ENCODE measurements at regions not wholly inside any gene's neighbourhood (a gene's known extent, or its start where the extent isn't known, plus 50 kb on each side); places are given as distances from the start of the nearest gene placed in this dataset.

- TF ChIP-seq POLR2A (IDR thresholded peaks at IDR 0.05) (no peak), CTCF (IDR thresholded peaks at IDR 0.05) (no peak), EP300 (IDR thresholded peaks at IDR 0.05; ENCODE audit: low read depth) (no peak), POLR2AphosphoS5 (IDR thresholded peaks at IDR 0.05) (no peak)
- no peak overlapping the region for H3K4me3 ChIP-seq
- H3K9me3 ChIP-seq, result no peaks in the 10 kb centered on the region
- WGBS, 2 donors (ENCODE audit: low coverage in 1 of 2), result 81% methylated on average over 12 of the region's 12 CpGs; no CpG with 5 or more reads in 1 of the 2 donors
- intact Hi-C loops (cut with DNase I; ENCODE audit: low total_unique reads), result loop anchor here (1.0 kb wide), 1 partner anchor 43 kb away; no protein-coding TSS in a partner anchor
- in situ Hi-C loops (cut with MboI; ENCODE audit: low pct_ligation_motif_present in 1 of 4, low pct_unique_long_range_greater_than_20kb in 1 of 4, low sequenced_read_pairs in 3 of 4), result loop anchor here in 3 of 4 donors (10.0 to 25.0 kb wide), 2 partner anchors 57 to 100 kb away; no protein-coding TSS in a partner anchor
- H3K4me1 ChIP-seq, result peaks cover 62 to 99% (median 69%) of the 10 kb centered on the region in 4 donors
- H3K27ac ChIP-seq, result peak overlapping the region; percentile 25 to 94 (median 85)
- no peak for DNase-seq
- no peaks in the 10 kb centered on the region for H3K27me3 ChIP-seq
- H3K36me3 ChIP-seq, result no peaks in the 10 kb centered on the region
Measured at GRCh38 chr17:77437747-77438146, 297.0 kb downstream of the SEC14L1 start.

GRCh38 chr17:77438241-77439188, 297.7 kb downstream of the SEC14L1 start:
- DNase-seq, result no peak
- no peak overlapping the region for H3K4me3 ChIP-seq
- H3K4me1 ChIP-seq, result peaks cover 57 to 98% (median 66%) of the 10 kb centered on the region in 4 donors
- intact Hi-C loops (cut with DNase I; ENCODE audit: low total_unique reads) (no loop called here), in situ Hi-C loops (cut with MboI; ENCODE audit: low pct_ligation_motif_present in 1 of 4, low pct_unique_long_range_greater_than_20kb in 1 of 4, low sequenced_read_pairs in 3 of 4) (loop anchor here in 3 of 4 donors (10.0 to 25.0 kb wide), 2 partner anchors 56 to 101 kb away; no protein-coding TSS in a partner anchor)
- TF ChIP-seq POLR2A (IDR thresholded peaks at IDR 0.05) (no peak), POLR2AphosphoS5 (IDR thresholded peaks at IDR 0.05) (no peak), EP300 (IDR thresholded peaks at IDR 0.05; ENCODE audit: low read depth) (no peak), CTCF (IDR thresholded peaks at IDR 0.05) (no peak)
- peak overlapping the region; percentile 81 to 89 (median 85) for H3K27ac ChIP-seq
- H3K27me3 ChIP-seq, result no peaks in the 10 kb centered on the region
- H3K36me3 ChIP-seq, result no peaks in the 10 kb centered on the region
- no peaks in the 10 kb centered on the region for H3K9me3 ChIP-seq
- WGBS, 2 donors (ENCODE audit: low coverage in 1 of 2), result 62 to 75% methylated on average over 6 to 14 of the region's 14 CpGs

- no peak overlapping the region for H3K4me3 ChIP-seq
- intact Hi-C loops (cut with DNase I; ENCODE audit: low total_unique reads), result no loop called here
- 73% methylated on average over 14 of the region's 15 CpGs; no CpG with 5 or more reads in 1 of the 2 donors for WGBS, 2 donors (ENCODE audit: low coverage in 1 of 2)
- no peaks in the 10 kb centered on the region for H3K27me3 ChIP-seq
- in situ Hi-C loops (cut with MboI; ENCODE audit: low pct_ligation_motif_present in 1 of 4, low pct_unique_long_range_greater_than_20kb in 1 of 4, low sequenced_read_pairs in 3 of 4), result loop anchor here in 3 of 4 donors (5.0 to 25.0 kb wide), 3 partner anchors 53 to 102 kb away; no protein-coding TSS in a partner anchor
- H3K9me3 ChIP-seq, result no peaks in the 10 kb centered on the region
- peak overlapping the region; percentile 81 to 89 (median 85) for H3K27ac ChIP-seq
- peaks cover 57 to 98% (median 63%) of the 10 kb centered on the region in 4 donors for H3K4me1 ChIP-seq
- TF ChIP-seq EP300 (IDR thresholded peaks at IDR 0.05; ENCODE audit: low read depth) (no peak), POLR2AphosphoS5 (IDR thresholded peaks at IDR 0.05) (no peak), CTCF (IDR thresholded peaks at IDR 0.05) (no peak), POLR2A (IDR thresholded peaks at IDR 0.05) (no peak)
- H3K36me3 ChIP-seq, result no peaks in the 10 kb centered on the region
- DNase-seq, result no peak
Measured at GRCh38 chr17:77439189-77440018, 298.6 kb downstream of the SEC14L1 start.

Data from transverse colon (tissue), 4 donors.